HG03442 (cell line): ENCODE measurements at regions not wholly inside any gene's neighbourhood (a gene's known extent, or its start where the extent isn't known, plus 50 kb on each side); places are given as distances from the start of the nearest gene placed in this dataset.
"Not testable (repeated sequence)": the region's sequence is repeated elsewhere in the genome, so short reads cannot be mapped to it uniquely, and the experiment has no call there.

Source experiments
- ATAC-seq: cut with Tn5 transposase; IDR thresholded peaks from one replicate; pipeline ENCODE4 v1.9.1; 2021; ENCODE audit warnings: mild to moderate bottlenecking, moderate library complexity; ENCODE audit not compliant: unreplicated experiment

DNA sequence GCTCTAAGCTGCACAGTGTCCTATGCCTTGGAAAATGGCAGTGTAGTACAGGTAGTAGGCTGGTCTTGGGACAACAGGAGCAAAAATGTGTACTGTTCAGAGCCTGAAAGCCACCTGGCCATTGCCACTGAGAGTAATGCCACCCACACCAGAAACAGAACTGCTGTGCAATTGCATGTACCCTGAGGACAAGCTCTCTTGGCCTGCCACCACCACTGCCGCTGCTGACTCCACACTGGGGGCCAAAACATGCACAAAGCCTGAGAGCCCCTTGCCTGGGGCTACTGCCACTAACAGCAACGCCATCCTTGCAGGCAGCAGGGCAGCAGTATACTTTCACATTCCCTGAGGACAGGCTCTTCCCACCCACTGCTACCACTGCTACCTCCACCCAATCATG is 251.9 kb upstream of the CDH12 start:
- ATAC-seq, result no peak

DNA sequence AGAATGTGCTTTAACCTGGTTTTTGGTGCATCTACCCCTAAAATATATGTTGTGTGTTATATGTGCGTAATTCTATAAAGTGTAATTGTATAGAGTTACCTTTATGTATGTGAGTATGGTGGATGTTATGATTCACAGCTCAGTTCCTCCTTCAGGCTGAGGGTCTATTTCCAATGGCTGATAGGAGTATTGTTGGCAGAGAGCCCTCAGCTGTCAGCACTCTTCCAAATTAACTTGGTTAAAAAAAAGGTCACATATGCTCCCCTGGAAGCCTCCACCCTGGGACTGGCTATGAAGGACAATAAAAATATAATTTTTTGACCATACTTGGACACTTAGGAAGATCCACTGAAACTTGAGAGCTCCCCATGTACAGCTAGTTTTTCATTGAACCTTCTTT is 250.4 kb upstream of the CDH12 start:
- ATAC-seq, result no peak

DNA sequence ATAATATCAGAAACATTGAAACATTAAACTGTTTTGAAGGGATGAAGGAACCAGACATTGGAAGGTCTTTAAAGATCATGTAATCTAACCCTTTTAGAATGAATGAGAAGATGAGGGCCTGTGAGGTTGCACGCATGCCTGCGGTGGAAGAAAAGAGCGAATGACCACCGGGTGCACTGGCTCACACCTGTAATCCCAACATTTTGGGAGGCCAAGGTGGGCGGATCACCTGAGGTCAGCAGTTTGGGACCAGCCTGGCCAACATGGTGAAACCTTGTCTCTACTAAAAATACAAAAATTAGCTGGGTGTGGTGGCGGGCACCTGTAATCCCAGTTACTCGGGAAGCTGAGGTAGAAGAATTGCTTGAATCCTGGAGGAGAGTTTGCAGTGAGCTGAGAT is 242.3 kb upstream of the CDH12 start:
- ATAC-seq, result not testable (repeated sequence)

DNA sequence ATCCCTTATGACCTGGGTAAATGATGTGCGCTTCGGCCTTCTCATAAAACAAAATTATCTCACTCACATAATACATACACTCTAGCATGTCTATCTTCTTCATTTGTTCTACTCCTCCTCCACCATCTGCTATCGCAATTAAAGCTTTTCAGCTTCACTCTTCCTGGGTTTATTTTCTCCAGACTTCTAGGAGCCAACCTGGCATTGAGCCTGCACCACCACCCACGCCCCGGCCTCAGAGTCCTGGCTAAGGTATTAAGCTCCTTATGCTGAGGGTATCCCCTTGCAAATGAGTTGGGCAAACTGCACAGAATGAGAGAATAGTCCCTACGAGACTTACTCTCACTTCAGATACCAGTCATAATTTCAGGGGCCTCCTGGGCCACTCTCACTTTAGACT is 236.1 kb upstream of the CDH12 start:
- ATAC-seq, result no peak

DNA sequence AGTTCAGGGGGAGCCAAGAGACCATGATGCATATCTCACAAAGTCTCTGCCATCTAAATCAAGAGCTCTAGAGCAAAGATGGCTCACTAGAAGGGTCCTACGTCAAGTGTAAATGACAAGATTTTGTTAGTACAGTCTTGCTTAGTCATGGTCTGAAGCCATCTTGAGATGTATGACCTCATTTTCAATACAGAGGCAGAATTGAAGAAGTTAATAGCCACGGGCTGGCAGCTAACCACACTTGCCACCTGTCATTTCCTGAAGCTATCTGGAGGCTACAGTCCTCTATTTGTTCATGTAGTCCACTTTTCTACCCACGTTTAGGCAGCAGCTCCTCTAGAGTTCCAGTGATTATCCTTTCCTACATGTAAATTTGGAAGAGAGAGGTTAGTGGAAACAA is 231.7 kb upstream of the CDH12 start:
- ATAC-seq, result peak; percentile 76

DNA sequence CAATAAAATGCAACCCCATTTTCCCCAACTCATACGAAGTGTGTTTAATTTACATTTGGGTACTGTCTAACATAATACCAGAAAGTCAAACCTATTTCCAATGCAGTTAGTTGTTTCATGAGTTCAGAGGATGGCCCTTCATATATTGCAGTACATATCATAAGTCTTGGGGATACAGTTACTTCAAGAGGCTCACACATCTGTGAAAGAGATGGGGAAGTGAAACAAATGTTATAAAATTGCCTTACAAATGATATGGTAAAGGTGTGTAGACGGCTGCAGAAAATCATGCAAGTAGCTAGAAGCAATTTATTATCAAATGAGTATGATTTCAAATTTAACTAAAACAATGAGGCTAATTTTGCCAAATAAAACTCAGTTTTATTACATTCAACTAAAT is 219.0 kb upstream of the CDH12 start:
- peak; percentile 67 for ATAC-seq

DNA sequence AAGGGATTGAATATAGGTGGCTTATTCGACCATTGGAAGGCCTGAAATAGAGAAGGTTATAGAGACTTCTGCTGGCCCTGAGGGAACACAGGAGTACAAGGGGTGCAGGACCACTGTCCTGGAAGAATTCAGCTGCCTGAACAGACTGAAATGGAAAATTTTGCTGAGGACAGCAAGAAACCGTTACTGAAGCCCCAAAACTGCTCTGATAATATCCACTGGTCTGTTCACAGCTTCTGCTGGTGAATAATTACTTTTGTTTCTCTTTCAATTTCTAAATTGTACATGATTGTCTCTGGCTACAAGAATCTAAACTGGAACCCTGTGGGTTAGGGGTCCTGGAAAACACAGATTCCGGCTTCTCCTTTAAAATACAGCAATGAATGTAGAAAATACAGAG is 218.5 kb upstream of the CDH12 start:
- ATAC-seq, result no peak

DNA sequence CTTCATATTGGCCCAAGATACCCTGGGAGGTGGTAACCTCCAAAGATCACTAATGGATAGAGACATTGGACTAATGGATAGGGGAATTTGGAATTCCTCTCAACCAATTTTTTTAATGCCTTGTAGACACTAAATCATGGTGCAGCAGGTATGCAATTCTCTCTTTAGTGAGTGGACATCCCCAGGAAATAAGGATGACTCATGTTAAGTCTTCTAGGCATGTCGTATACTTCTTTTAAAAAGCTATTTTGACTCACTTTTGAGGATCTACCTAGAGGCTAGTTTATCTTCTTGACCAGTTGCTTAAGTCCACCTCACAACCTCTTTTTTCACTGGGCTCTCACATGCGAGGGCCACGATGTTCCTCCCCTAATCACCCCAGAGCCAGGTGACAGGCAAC is 211.6 kb upstream of the CDH12 start:
- ATAC-seq, result no peak

DNA sequence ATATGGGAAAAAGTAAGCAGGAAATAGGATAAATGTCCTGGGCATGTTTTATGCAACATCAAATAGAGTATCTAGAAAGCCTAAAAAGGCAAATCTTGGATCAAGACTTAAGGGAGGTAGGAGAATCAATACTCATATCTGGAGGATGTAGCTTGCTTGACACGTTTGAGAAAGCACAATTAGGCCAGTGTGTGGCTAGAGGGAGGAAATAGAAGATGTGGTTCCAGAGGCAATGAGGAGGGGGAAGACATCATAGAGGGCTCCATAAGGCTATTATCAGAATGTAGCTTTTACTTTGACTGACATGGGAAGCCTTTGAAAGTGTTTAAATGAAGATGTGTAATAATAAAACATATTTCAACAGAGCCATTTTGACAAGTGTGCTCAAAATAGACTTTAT is 200.7 kb upstream of the CDH12 start:
- ATAC-seq, result no peak

DNA sequence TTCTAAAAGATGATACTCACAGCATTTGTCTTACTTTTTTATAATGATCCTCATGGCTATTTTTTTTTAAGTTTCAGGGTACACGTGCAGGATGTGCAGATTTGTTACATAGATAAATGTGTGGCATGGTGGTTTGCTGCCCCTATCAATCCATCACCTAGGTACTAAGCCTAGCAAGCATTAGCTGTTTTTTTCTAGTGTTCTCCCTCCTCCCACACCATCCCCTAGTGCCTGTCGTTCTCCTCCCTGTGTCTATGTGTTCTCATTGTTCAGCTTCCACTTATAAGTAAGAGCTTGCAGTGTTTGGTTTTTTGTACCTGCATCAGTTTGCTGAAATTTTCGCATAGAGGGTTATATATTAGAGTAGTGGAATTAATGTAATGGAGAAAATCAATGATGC is 189.1 kb upstream of the CDH12 start:
- ATAC-seq, result no peak

DNA sequence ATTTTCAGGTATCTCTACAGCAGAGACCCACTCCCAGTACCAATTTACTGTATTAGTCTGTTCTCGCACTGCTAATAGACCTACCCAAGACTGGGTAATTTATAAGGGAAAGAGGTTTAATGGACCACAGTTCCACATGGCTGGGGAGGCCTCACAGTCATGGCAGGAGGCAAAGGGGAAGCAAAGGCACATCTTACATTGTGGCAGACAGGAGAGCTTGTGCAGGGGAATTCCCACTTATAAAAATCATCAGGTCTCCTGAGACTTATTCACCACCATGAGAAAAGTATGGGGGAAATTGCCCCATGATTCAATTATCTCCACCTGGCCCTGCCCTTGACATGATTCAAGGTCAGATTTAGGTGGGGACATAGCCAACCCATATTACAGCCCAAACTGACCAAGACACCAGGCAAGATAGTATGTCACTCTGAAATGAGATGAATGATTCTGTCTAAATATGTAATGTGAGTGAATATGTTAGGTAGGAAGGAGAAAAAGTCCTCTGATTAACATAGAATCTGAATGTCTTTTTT is 182.5 kb upstream of the CDH12 start:
- no peak for ATAC-seq

DNA sequence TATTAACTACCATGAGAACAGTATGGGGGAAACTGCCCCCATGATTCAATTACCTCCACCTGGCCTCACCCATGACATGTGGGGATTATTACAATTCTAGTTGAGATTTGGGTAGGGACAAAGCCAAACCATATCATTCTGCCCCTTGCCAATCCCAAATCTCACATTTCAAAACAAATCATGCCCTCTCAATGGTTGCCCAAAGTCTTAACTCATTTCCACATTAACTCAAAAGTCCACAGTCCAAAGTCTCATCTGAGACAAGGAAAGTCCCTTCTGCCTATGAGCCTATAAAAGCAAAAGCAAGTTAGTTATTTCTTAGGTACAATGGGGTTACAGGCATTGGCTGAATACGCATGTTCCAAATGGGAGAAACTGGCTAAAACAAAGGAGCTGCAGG is 180.7 kb upstream of the CDH12 start:
- ATAC-seq, result no peak

DNA sequence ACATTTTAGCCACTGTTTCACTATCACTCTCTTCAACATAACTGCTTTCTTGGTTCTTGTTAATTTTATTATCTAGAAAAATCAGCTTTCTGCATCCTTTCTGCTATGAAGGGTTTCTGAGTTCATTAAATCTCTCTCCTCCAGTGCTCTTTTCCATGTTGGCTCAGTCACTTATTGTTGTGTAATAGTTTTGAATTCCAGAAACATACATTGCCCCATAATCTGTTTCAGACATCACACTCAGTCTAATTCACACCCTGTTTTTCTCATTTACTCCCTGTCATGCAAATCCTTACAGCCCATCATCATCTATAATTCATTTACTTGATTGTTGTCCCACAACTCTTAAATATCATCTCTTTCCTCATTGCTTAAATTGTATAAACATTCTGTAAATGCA is 176.1 kb upstream of the CDH12 start:
- ATAC-seq, result no peak

DNA sequence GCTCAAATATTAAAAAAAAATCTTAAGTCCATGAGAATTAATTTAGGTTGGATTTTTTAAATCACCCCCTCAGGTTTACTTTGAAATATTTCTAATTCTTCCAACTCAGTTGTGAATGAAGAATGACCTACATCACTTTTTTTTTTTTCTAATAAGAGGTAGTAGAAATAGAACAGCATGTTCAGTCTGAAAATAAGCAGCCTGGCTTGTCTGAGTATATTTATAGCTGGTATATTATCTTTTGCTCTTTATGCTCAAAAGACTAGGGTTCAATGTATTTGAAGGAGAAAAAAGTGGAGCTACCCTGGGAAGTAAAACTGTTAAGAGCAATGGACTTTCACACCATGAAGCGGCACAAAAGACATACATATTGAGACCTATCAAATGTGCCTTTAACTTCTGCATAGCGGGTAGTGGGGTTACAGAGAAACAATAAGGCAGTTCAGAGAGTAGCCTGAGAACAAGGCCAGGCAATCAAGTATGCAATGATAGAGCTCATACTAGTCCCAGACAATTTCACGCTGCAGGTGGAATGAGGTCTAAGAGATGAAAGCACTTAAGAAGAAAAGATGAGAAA is 175.4 kb upstream of the CDH12 start:
- no peak for ATAC-seq

DNA sequence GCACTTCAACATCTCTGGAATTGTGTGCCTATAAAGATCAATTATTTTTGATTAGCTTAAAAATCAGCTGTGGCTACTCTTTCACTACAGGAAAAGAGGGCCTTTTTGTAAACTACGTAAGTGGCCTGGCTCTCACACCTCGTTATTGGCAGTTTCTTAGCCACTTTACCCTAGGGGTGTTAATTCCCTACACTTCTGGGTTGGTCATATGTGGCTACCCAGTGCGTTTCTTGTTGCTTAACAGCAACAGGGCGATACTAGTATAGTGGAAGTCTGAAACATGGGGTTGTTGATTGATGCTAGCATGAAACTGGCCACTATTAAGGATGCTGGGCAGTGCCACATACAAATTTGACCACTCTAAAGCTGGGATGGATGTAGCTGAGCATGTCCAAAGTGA is 174.7 kb upstream of the CDH12 start:
- ATAC-seq, result no peak

DNA sequence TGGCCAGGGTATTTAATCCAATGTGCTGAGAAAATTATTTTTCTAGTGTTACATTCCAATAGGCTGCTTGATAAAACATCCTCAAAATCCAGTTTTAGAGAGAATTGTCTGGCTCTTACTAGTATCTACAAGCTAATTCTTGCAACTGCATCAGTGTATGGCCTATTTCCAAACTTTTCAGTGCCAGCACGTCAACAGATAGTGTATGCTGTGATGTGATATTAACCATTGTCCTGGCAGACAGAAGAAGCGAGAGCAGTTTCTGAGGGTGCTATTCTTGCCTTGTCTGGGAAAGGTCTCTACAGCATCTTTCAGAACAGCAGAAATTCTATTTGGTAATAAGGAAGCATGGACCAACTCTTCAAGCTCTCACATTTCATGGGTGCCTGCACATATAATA is 174.2 kb upstream of the CDH12 start:
- ATAC-seq, result no peak

DNA sequence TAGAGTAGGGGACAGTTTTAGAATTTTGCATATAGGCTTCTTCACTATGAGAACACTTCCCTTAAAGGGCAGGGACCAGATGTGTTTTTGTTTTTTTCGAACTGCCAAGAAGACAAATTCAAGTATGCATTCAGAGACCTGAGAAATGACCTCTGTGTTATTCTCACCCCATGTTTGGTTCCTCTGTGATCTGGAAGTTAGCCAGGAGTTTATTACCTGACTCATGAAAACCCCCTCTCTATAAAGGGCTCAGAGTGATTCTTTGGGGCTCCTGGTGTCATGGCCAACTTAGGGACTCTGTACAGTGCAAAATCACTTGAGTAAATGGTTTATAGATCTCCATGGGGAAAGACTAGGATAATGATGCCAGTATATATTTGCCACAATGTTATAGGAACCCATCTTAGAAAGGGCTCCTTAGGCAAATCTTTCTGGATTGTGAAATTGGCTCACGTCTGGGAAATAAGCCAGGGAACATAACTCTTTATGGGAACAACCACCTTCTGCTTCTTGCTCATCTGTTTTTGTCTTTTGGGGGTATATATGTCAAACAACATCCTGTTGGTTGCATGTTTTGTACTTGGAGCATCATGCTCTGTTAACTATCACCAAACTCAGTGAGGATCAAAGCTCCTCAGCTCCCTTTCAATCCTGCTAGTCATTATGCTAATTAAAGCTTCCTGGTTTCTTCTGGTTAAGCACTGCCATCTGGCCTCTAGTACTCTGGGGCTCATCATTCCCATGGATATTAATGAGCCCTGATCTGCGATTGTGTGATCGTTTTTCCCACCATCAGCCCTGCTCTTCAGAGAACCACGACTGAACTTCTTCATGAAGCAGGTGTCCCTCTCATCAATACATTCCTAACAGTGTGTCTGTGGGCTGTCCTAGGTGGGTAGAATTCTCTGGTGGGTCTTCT is 173.4 kb upstream of the CDH12 start:
- no peak for ATAC-seq

DNA sequence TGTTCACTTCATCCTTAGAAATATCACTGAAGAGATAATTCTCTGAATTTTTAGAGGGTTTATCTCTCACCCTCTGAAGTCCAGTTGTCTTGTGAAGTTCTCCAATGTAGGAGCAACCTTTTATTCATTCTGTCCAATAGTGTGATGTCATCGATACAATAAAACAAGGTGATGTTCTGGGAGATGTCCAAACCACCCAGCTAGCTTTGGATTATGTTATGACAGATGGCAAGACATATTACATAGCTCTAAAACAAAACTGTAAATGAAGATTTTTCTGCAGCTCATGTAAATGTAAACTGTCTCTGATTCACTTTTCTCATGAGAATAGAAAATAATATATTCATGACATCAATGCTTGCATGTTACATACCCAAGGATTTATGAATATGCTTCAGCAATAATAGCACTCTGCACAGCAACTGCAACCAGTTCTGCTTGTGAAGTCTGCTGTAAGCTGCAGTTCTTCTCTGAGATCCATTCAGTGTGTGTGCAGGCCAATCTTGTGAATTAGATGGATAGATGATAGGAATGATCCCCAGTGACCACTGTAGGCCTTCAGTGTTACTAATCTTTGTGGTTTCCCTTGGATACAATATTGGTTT is 172.6 kb upstream of the CDH12 start:
- ATAC-seq, result no peak

DNA sequence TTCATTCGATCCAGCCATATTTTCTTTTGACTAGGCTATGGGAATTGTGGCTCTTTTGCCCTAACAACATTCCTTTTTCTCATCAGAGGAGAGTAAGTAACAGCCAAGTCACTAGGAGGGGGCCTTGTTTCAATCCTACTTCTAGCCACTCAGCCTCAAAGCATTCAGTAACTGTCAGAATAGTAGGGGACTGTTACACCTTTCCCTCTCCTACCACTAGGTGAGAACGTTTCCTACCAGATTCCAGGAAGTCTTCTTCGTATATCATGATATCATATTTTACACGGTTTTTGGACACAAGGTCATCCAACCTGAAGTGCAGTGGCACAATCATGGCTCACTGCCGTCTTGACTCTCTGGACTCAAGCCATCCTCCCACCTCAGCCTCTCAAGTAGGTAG is 171.3 kb upstream of the CDH12 start:
- no peak for ATAC-seq

DNA sequence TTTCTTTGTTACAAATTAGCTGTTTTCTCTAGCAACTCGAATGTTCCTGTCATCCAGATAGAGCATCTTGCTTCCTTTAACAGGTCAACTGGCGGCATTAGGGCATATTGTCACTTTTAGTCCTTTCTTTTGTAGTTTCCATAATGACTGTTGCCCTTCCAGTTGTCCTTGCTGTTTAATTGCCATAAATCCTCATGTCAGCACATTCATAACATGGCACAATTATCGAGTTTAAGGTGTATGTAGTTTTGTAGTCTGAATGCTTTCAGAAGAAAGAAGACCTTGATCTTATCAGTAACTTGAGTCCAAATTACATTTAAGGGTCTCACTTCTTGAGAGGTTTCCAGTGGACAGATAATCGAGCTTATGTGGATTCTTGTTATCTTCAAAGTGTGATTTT is 161.7 kb upstream of the CDH12 start:
- ATAC-seq, result no peak

DNA sequence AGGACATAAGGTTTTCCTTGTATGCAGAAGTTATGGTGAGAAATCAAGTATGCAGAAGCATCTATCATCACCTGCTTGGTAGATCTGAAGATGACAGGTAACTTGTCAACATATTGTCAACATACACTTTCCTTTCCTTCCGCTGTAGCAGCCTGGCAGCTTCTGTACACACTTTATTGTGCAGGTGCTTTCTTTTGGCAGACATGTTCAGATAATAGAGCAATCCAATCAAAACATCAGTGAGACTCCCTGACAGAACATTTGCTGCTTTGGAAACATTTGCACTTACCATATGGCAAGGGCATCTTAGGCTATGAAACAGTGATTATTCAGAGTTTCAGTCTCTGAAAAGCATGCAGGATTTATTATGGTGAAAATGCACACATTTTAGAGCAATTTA is 161.1 kb upstream of the CDH12 start:
- no peak for ATAC-seq

DNA sequence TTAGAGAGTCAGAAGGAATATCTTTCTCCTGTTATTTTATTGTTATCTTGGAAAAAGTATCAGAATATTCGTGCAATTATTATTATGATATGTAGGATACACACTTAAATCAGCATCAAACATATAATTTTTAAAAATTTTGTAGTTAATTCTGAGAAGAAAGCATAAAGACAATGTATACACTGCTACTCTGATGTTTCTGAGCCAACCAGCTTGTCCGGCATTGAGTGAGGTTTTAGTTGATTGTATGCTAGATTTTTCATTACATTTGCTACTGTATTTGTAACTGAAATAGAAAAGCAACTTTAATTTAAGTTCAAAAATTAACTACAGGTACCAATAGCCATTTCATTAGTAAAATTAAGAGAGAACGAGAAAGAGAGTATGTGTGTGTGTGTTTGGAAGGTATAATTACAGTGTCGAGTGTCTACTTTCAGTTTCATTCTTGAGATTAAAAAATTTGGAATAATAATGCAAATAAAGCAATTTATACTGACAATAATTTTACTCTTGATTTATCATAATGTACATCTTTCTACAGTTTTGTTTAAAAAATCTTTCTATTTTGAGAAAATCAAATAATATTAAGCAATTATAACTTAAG is 160.4 kb upstream of the CDH12 start:
- ATAC-seq, result no peak
